H1 (cell line): ENCODE measurements at regions not wholly inside any gene's neighbourhood (a gene's known extent, or its start where the extent isn't known, plus 50 kb on each side); places are given as distances from the start of the nearest gene placed in this dataset.

Source experiments
- CTCF ChIA-PET: fragments of 300-600 bp; sonication (Branson Sonifier 250); formaldehyde crosslinking; loops from one replicate; lab custom pipeline; 2021; ENCODE audit not compliant: partially characterized antibody; lab: Charles Lee
- POLR2A ChIA-PET: fragments of 300-600 bp; sonication (Branson Sonifier 250); formaldehyde crosslinking; loops from one replicate; lab custom pipeline; 2021; ENCODE audit warnings: inconsistent platforms; ENCODE audit not compliant: partially characterized antibody; lab: Charles Lee
- DNase-seq, 2 experiments: peaks; one replicate each; pipeline versions ENCODE4 v3.0.0 to v3.0.0-alpha.2; 2010 to 2022; ENCODE audit warnings: low spot score in 2 of 2, low read depth in 1 of 2, mixed read lengths in 1 of 2
- FAIRE-seq: peaks from 2 replicates; lab custom pipeline; 2011; peaks lifted over from hg19 to GRCh38; lab: Jason Lieb, UNC
- H2AFZ ChIP-seq: 2 replicates; pipeline ENCODE4 v1.8.1; 2012; ENCODE audit warnings: low read length, inconsistent platforms
- H2AK5ac ChIP-seq: 2 replicates; pipeline ENCODE4 v1.6.1; 2013; ENCODE audit warnings: low read depth, low read length
- H2BK120ac ChIP-seq: replicated peaks from 2 replicates; pipeline ENCODE3; 2013; ENCODE audit warnings: low read depth, low read length, inconsistent platforms
- H2BK12ac ChIP-seq: 2 replicates; pipeline ENCODE4 v1.6.1; 2013; ENCODE audit warnings: low read depth, low read length
- H2BK15ac ChIP-seq: 2 replicates; pipeline ENCODE4 v1.6.1; 2013; ENCODE audit warnings: low read length
- H2BK20ac ChIP-seq: 2 replicates; pipeline ENCODE4 v1.6.1; 2013; ENCODE audit warnings: low read length
- H2BK5ac ChIP-seq: 2 replicates; pipeline ENCODE4 v1.6.1; 2013; ENCODE audit warnings: low read depth, low read length
- H3K14ac ChIP-seq: 2 replicates; pipeline ENCODE4 v1.6.1; 2013; ENCODE audit warnings: inconsistent platforms; ENCODE audit not compliant: insufficient read length
- H3K18ac ChIP-seq: 2 replicates; pipeline ENCODE4 v1.6.1; 2013; ENCODE audit warnings: low read length; ENCODE audit errors: extremely low read depth
- H3K23ac ChIP-seq: 2 replicates; pipeline ENCODE4 v1.6.1; 2013; ENCODE audit warnings: inconsistent platforms; ENCODE audit not compliant: insufficient read length
- H3K23me2 ChIP-seq: 2 replicates; pipeline ENCODE4 v1.6.1; 2013; ENCODE audit warnings: low read depth, low read length
- H3K27ac ChIP-seq: 2 replicates; pipeline ENCODE4 v1.6.1; 2011; ENCODE audit warnings: low read depth, low read length, inconsistent platforms
- H3K27me3 ChIP-seq, 4 experiments: replicated peaks in 1 of 4; 1 replicate in 1 of 4; 2 replicates in 3 of 4; pipeline versions ENCODE4 v1.6.1 to v1.8.1; 2011 to 2013; ENCODE audit warnings: low read length in 3 of 4, mild to moderate bottlenecking in 3 of 4, inconsistent platforms in 2 of 4, mixed read lengths in 2 of 4, moderate library complexity in 1 of 4; ENCODE audit not compliant: control insufficient read depth in 3 of 4, insufficient read depth in 3 of 4; ENCODE audit errors: extremely low read depth in 1 of 4
- H3K36me3 ChIP-seq, 4 experiments: 2 replicates each; pipeline versions ENCODE4 v1.6.1 to v1.8.1; 2011 to 2013; ENCODE audit warnings: mild to moderate bottlenecking in 4 of 4, low read length in 3 of 4, moderate library complexity in 2 of 4, control low read depth in 1 of 4, inconsistent platforms in 1 of 4; ENCODE audit not compliant: insufficient read depth in 4 of 4, control insufficient read depth in 2 of 4
- H3K4ac ChIP-seq: replicated peaks from 2 replicates; pipeline ENCODE3; 2013; ENCODE audit warnings: low read length, low read depth, mixed read lengths, inconsistent platforms; ENCODE audit not compliant: insufficient read length
- H3K4me1 ChIP-seq, 4 experiments: replicated peaks in 1 of 4; 1 replicate in 1 of 4; 2 replicates in 3 of 4; pipeline versions ENCODE4 v1.6.1 to v1.8.1; 2011 to 2013; ENCODE audit warnings: low read length in 3 of 4, inconsistent platforms in 2 of 4, mixed read lengths in 1 of 4; ENCODE audit not compliant: insufficient read depth in 4 of 4, control insufficient read depth in 3 of 4
- H3K4me2 ChIP-seq, 2 experiments: 2 replicates each; pipeline versions ENCODE4 v1.6.1 to v1.8.1; 2011 to 2013; ENCODE audit warnings: low read depth in 2 of 2, low read length in 2 of 2, control low read depth in 1 of 2, inconsistent platforms in 1 of 2, mild to moderate bottlenecking in 1 of 2; ENCODE audit not compliant: insufficient read depth in 1 of 2
- H3K4me3 ChIP-seq, 4 experiments: fragments of 200-600, 300-600 bp in 1 of 4; sonication (generic), shearing (Covaris generic), sonication (Bioruptor Twin) in 1 of 4; 2 replicates each; pipeline versions ENCODE4 v1.5.1 to v1.8.1; 2011 to 2016; ENCODE audit warnings: low read length in 4 of 4, low read depth in 3 of 4, control low read depth in 2 of 4, inconsistent platforms in 2 of 4, mild to moderate bottlenecking in 2 of 4, mixed read lengths in 1 of 4, moderate library complexity in 1 of 4; ENCODE audit not compliant: insufficient read depth in 2 of 4; ENCODE audit errors: extremely low read depth in 1 of 4
- H3K56ac ChIP-seq: replicated peaks from 2 replicates; pipeline ENCODE3; 2013; ENCODE audit warnings: low read depth, mild to moderate bottlenecking, mixed read lengths, low read length, inconsistent platforms; ENCODE audit not compliant: insufficient read length
- H3K79me1 ChIP-seq: 2 replicates; pipeline ENCODE4 v1.6.1; 2013; ENCODE audit warnings: low read depth, low read length, control low read depth
- H3K79me2 ChIP-seq, 2 experiments: 2 replicates each; pipeline versions ENCODE4 v1.6.1 to v1.8.1; 2012 to 2013; ENCODE audit warnings: low read length in 2 of 2, mild to moderate bottlenecking in 2 of 2, inconsistent platforms in 1 of 2; ENCODE audit not compliant: insufficient read depth in 2 of 2, control insufficient read depth in 1 of 2
- H3K9ac ChIP-seq, 4 experiments: replicated peaks in 1 of 4; 1 replicate in 1 of 4; 2 replicates in 3 of 4; pipeline versions ENCODE4 v1.6.1 to v1.8.1; 2011 to 2013; ENCODE audit warnings: low read depth in 3 of 4, low read length in 3 of 4, control low read depth in 2 of 4, mild to moderate bottlenecking in 2 of 4, moderate library complexity in 2 of 4, inconsistent platforms in 1 of 4; ENCODE audit errors: extremely low read depth in 1 of 4
- H3K9me3 ChIP-seq, 2 experiments: 2 replicates each; pipeline versions ENCODE4 v1.6.1 to v1.8.1; 2012 to 2013; ENCODE audit warnings: mild to moderate bottlenecking in 2 of 2, moderate library complexity in 2 of 2, control low read depth in 1 of 2, inconsistent platforms in 1 of 2, low read depth in 1 of 2, low read length in 1 of 2, mixed read lengths in 1 of 2; ENCODE audit not compliant: insufficient read depth in 2 of 2
- H4K20me1 ChIP-seq, 2 experiments: replicated peaks in 1 of 2; 2 replicates each; pipeline versions ENCODE3 to v1.8.1; 2011 to 2013; ENCODE audit warnings: inconsistent platforms in 2 of 2, low read length in 2 of 2, mild to moderate bottlenecking in 1 of 2; ENCODE audit not compliant: insufficient read depth in 2 of 2, control insufficient read depth in 1 of 2
- H4K5ac ChIP-seq: 2 replicates; pipeline ENCODE4 v1.6.1; 2013; ENCODE audit warnings: low read length, low read depth, mixed read lengths, inconsistent platforms; ENCODE audit not compliant: insufficient read length
- H4K8ac ChIP-seq: 2 replicates; pipeline ENCODE4 v1.8.0; 2013; ENCODE audit warnings: mild to moderate bottlenecking, moderate library complexity, low read length, inconsistent platforms; ENCODE audit not compliant: insufficient read depth; ENCODE audit errors: extremely low read depth
- H4K91ac ChIP-seq: replicated peaks from 2 replicates; pipeline ENCODE3; 2013; ENCODE audit warnings: low read length, mixed read lengths, inconsistent platforms; ENCODE audit not compliant: insufficient read length
- CTCF ChIP-seq, 3 experiments: IDR thresholded peaks; 1 replicate in 2 of 3; 2 replicates in 1 of 3; pipeline versions ENCODE4 v1.5.1 to v1.6.1; 2011; ENCODE audit warnings: low read length in 3 of 3, mild to moderate bottlenecking in 3 of 3, inconsistent platforms in 2 of 3, low read depth in 1 of 3, moderate library complexity in 1 of 3; ENCODE audit not compliant: insufficient read depth in 1 of 3; ENCODE audit errors: control extremely low read depth in 1 of 3
- TBP ChIP-seq: IDR thresholded peaks from 2 replicates; pipeline ENCODE4 v1.6.1; 2011; ENCODE audit warnings: low read depth, low read length, improper control_type of control experiment
- YY1 ChIP-seq: IDR thresholded peaks from 2 replicates; pipeline ENCODE4 v1.6.1; 2011; ENCODE audit warnings: low read depth, mild to moderate bottlenecking, low read length
- WGBS, 2 experiments: shearing (Covaris generic) in 1 of 2; methylation state at CpG; one replicate each; pipeline versions ENCODE4 v1.1.6 to v1.1.7; 2013 to 2015; ENCODE audit warnings: low lambda C conversion rate in 2 of 2, mixed read lengths in 2 of 2, inconsistent platforms in 1 of 2, low coverage in 1 of 2, missing lambda C conversion rate in 1 of 2; ENCODE audit not compliant: insufficient replicate concordance in 2 of 2, insufficient coverage in 1 of 2, insufficient read length in 1 of 2; ENCODE audit errors: extremely low coverage in 1 of 2, missing lambda C conversion rate in 1 of 2; 5-methylcytosine and 5-hydroxymethylcytosine counted together

- Histone ChIP-seq H4K5ac (no peak overlapping the region), H3K27ac (no peak overlapping the region), H3K23me2 (no peaks in the 10 kb centered on the region), H3K79me2 (no peaks in the 10 kb centered on the region), H3K4me3 (no peak overlapping the region), H3K18ac (no peak overlapping the region), H4K8ac (no peak overlapping the region), H3K9ac (no peak overlapping the region), H3K14ac (no peak overlapping the region), H4K91ac (no peak overlapping the region), H3K56ac (no peak overlapping the region), H3K79me1 (no peaks in the 10 kb centered on the region), H3K23ac (no peak overlapping the region), H2AK5ac (no peak overlapping the region), H3K36me3 (no peaks in the 10 kb centered on the region), H2BK15ac (no peak overlapping the region), H3K4ac (no peak overlapping the region), H2BK12ac (no peak overlapping the region), H2BK5ac (no peak overlapping the region), H4K20me1 (no peaks in the 10 kb centered on the region), H2BK120ac (no peak overlapping the region), H3K4me1 (peaks cover 0 to 4% (median 1%) of the 10 kb centered on the region in 4 experiments; a peak in 2 of 7 replicates), H3K4me2 (no peak overlapping the region), H3K27me3 (no peaks in the 10 kb centered on the region), H3K9me3 (no peaks in the 10 kb centered on the region), H2AFZ (no peak overlapping the region), H2BK20ac (no peak overlapping the region)
- FAIRE-seq (no peak), DNase-seq (no peak)
- TF ChIP-seq CTCF (IDR thresholded peaks at IDR 0.05; ENCODE audit: control extremely low read depth in 1 of 3, insufficient read depth in 1 of 3, low read depth in 1 of 3, low read length in 3 of 3) = no peak
- TF ChIP-seq TBP = no peak
- TF ChIP-seq YY1 = no peak
- ChIA-PET CTCF (interaction anchor here (0.9 to 1.1 kb wide), 2 partner anchors 14 to 25 kb away, joined by 3 to 4 read pairs; no protein-coding TSS in a partner anchor), POLR2A (no interaction called here)
- 89% methylated on average over 4 of the region's 4 CpGs; no CpG with 5 or more reads in 1 of the 2 experiments for WGBS, 2 experiments
These were observed 324.0 kb downstream of the RNF144A start for GRCh38 chr2:7241041-7241745.
